ENCODE measurements at regions not wholly inside any gene's neighbourhood (a gene's known extent, or its start where the extent isn't known, plus 50 kb on each side); places are given as distances from the start of the nearest gene placed in this dataset.

GRCh38 chr5:3285621-3286020, 310.0 kb upstream of the IRX1 start:
- no peaks in the 10 kb centered on the region for H3K36me3 Mint-ChIP-seq (ENCODE audit: low read depth)
- H3K9me3 Mint-ChIP-seq, result no peaks in the 10 kb centered on the region
- H3K27me3 Mint-ChIP-seq, result no peaks in the 10 kb centered on the region
- no peak overlapping the region for H3K27ac Mint-ChIP-seq
- no peaks in the 10 kb centered on the region for H3K4me1 Mint-ChIP-seq
- intact Hi-C loops (cut with micrococcal nuclease), result no loop called here
- no peak overlapping the region for H3K4me3 Mint-ChIP-seq
- no peak for DNase-seq

GRCh38 chr5:3284506-3284905, 311.1 kb upstream of the IRX1 start:
- Mint-ChIP-seq H3K27me3 (no peaks in the 10 kb centered on the region), H3K27ac (no peak overlapping the region), H3K36me3 (ENCODE audit: low read depth) (no peaks in the 10 kb centered on the region), H3K4me1 (no peaks in the 10 kb centered on the region), H3K9me3 (no peaks in the 10 kb centered on the region), H3K4me3 (no peak overlapping the region)
- intact Hi-C loops (cut with micrococcal nuclease), result no loop called here
- no peak for DNase-seq

GRCh38 chr5:3282841-3283240, 312.8 kb upstream of the IRX1 start:
- no peak for DNase-seq
- no peaks in the 10 kb centered on the region for H3K36me3 Mint-ChIP-seq (ENCODE audit: low read depth)
- H3K27me3 Mint-ChIP-seq, result no peaks in the 10 kb centered on the region
- no peak overlapping the region for H3K27ac Mint-ChIP-seq
- intact Hi-C loops (cut with micrococcal nuclease), result no loop called here
- H3K4me3 Mint-ChIP-seq, result no peak overlapping the region
- H3K4me1 Mint-ChIP-seq, result no peaks in the 10 kb centered on the region
- no peaks in the 10 kb centered on the region for H3K9me3 Mint-ChIP-seq

GRCh38 chr5:3281366-3281765, 314.3 kb upstream of the IRX1 start:
- Mint-ChIP-seq H3K4me1 (no peaks in the 10 kb centered on the region), H3K9me3 (no peaks in the 10 kb centered on the region)
- intact Hi-C loops (cut with micrococcal nuclease), result no loop called here

GRCh38 chr5:3278643-3279042, 317.0 kb upstream of the IRX1 start:
- no peaks in the 10 kb centered on the region for H3K27me3 Mint-ChIP-seq
- H3K27ac Mint-ChIP-seq, result no peak overlapping the region
- intact Hi-C loops (cut with micrococcal nuclease), result no loop called here
- no peaks in the 10 kb centered on the region for H3K4me1 Mint-ChIP-seq
- peaks cover 3% of the 10 kb centered on the region for H3K9me3 Mint-ChIP-seq
- no peak for DNase-seq
- H3K36me3 Mint-ChIP-seq (ENCODE audit: low read depth), result no peaks in the 10 kb centered on the region
- no peak overlapping the region for H3K4me3 Mint-ChIP-seq

More at GRCh38 chr5:3281366-3281765, 314.3 kb upstream of the IRX1 start:
- Mint-ChIP-seq H3K36me3 (ENCODE audit: low read depth) (no peaks in the 10 kb centered on the region), H3K4me3 (no peak overlapping the region), H3K27ac (no peak overlapping the region), H3K27me3 (no peaks in the 10 kb centered on the region)
- DNase-seq, result no peak

GRCh38 chr5:3277590-3278196, 317.9 kb upstream of the IRX1 start:
- Mint-ChIP-seq H3K9me3 (peaks cover 3% of the 10 kb centered on the region), H3K4me3 (no peak overlapping the region), H3K27me3 (no peaks in the 10 kb centered on the region), H3K36me3 (ENCODE audit: low read depth) (no peaks in the 10 kb centered on the region), H3K27ac (no peak overlapping the region), H3K4me1 (no peaks in the 10 kb centered on the region)
- DNase-seq, result no peak
- intact Hi-C loops (cut with micrococcal nuclease), result no loop called here

- intact Hi-C loops (cut with micrococcal nuclease), result no loop called here
- no peak for DNase-seq
- H3K27ac Mint-ChIP-seq, result no peak overlapping the region
- H3K36me3 Mint-ChIP-seq (ENCODE audit: low read depth), result no peaks in the 10 kb centered on the region
- H3K4me3 Mint-ChIP-seq, result no peak overlapping the region
- peaks cover 3% of the 10 kb centered on the region for H3K9me3 Mint-ChIP-seq
- H3K27me3 Mint-ChIP-seq, result no peaks in the 10 kb centered on the region
- no peaks in the 10 kb centered on the region for H3K4me1 Mint-ChIP-seq
Measured at GRCh38 chr5:3276896-3277295, 318.7 kb upstream of the IRX1 start.

GRCh38 chr5:3269395-3270169, 326.1 kb upstream of the IRX1 start:
- H3K27ac Mint-ChIP-seq, result no peak overlapping the region
- DNase-seq, result no peak

GRCh38 chr5:3268760-3269330, 326.8 kb upstream of the IRX1 start:
- H3K4me3 Mint-ChIP-seq, result no peak overlapping the region
- no peak overlapping the region for H3K27ac Mint-ChIP-seq
- no peaks in the 10 kb centered on the region for H3K36me3 Mint-ChIP-seq (ENCODE audit: low read depth)
- H3K4me1 Mint-ChIP-seq, result no peaks in the 10 kb centered on the region
- no peaks in the 10 kb centered on the region for H3K27me3 Mint-ChIP-seq
- no peaks in the 10 kb centered on the region for H3K9me3 Mint-ChIP-seq
- intact Hi-C loops (cut with micrococcal nuclease), result no loop called here
- no peak for DNase-seq

More at GRCh38 chr5:3269395-3270169, 326.1 kb upstream of the IRX1 start:
- no peak overlapping the region for H3K4me3 Mint-ChIP-seq
- intact Hi-C loops (cut with micrococcal nuclease), result no loop called here
- no peaks in the 10 kb centered on the region for H3K4me1 Mint-ChIP-seq
- no peaks in the 10 kb centered on the region for H3K36me3 Mint-ChIP-seq (ENCODE audit: low read depth)
- H3K27me3 Mint-ChIP-seq, result no peaks in the 10 kb centered on the region
- no peaks in the 10 kb centered on the region for H3K9me3 Mint-ChIP-seq

GRCh38 chr5:3266861-3267260, 328.8 kb upstream of the IRX1 start:
- H3K27me3 Mint-ChIP-seq, result no peaks in the 10 kb centered on the region

GRCh38 chr5:3265936-3266335, 329.7 kb upstream of the IRX1 start:
- H3K9me3 Mint-ChIP-seq, result peaks cover 7% of the 10 kb centered on the region
- no peaks in the 10 kb centered on the region for H3K36me3 Mint-ChIP-seq (ENCODE audit: low read depth)
- intact Hi-C loops (cut with micrococcal nuclease), result no loop called here
- DNase-seq, result no peak
- no peak overlapping the region for H3K4me3 Mint-ChIP-seq
- H3K27ac Mint-ChIP-seq, result no peak overlapping the region
- no peaks in the 10 kb centered on the region for H3K27me3 Mint-ChIP-seq
- no peaks in the 10 kb centered on the region for H3K4me1 Mint-ChIP-seq

More at GRCh38 chr5:3266861-3267260, 328.8 kb upstream of the IRX1 start:
- H3K9me3 Mint-ChIP-seq, result peaks cover 3% of the 10 kb centered on the region
- no peak overlapping the region for H3K4me3 Mint-ChIP-seq
- H3K27ac Mint-ChIP-seq, result no peak overlapping the region
- H3K36me3 Mint-ChIP-seq (ENCODE audit: low read depth), result no peaks in the 10 kb centered on the region
- H3K4me1 Mint-ChIP-seq, result no peaks in the 10 kb centered on the region
- no peak for DNase-seq
- intact Hi-C loops (cut with micrococcal nuclease), result no loop called here

- H3K27ac Mint-ChIP-seq, result no peak overlapping the region
- no peaks in the 10 kb centered on the region for H3K4me1 Mint-ChIP-seq
- H3K9me3 Mint-ChIP-seq, result peaks cover 9% of the 10 kb centered on the region
- no peaks in the 10 kb centered on the region for H3K36me3 Mint-ChIP-seq (ENCODE audit: low read depth)
- H3K27me3 Mint-ChIP-seq, result no peaks in the 10 kb centered on the region
- H3K4me3 Mint-ChIP-seq, result no peak overlapping the region
- intact Hi-C loops (cut with micrococcal nuclease), result no loop called here
- no peak for DNase-seq
Measured at GRCh38 chr5:3265131-3265885, 330.3 kb upstream of the IRX1 start.

- Mint-ChIP-seq H3K27me3 (no peaks in the 10 kb centered on the region), H3K9me3 (peaks cover 9% of the 10 kb centered on the region), H3K36me3 (ENCODE audit: low read depth) (no peaks in the 10 kb centered on the region), H3K4me1 (no peaks in the 10 kb centered on the region), H3K4me3 (no peak overlapping the region), H3K27ac (no peak overlapping the region)
- intact Hi-C loops (cut with micrococcal nuclease), result no loop called here
- no peak for DNase-seq
Measured at GRCh38 chr5:3262451-3262850, 333.2 kb upstream of the IRX1 start.

- no peak overlapping the region for H3K27ac Mint-ChIP-seq
- H3K36me3 Mint-ChIP-seq (ENCODE audit: low read depth), result no peaks in the 10 kb centered on the region
- peaks cover 9% of the 10 kb centered on the region for H3K9me3 Mint-ChIP-seq
- intact Hi-C loops (cut with micrococcal nuclease), result no loop called here
- H3K4me3 Mint-ChIP-seq, result no peak overlapping the region
- DNase-seq, result no peak
- H3K27me3 Mint-ChIP-seq, result no peaks in the 10 kb centered on the region
- no peaks in the 10 kb centered on the region for H3K4me1 Mint-ChIP-seq
Measured at GRCh38 chr5:3261081-3261480, 334.6 kb upstream of the IRX1 start.

All from activated CD4-positive, alpha-beta T cell treated with anti-CD3 and anti-CD28 coated beads, Interleukin-2, amount 10 ng/mL, durations not matched to agents 24 days and 14 days (primary cell).